Endothelial cell of umbilical vein (primary cell): ENCODE measurements at regions not wholly inside any gene's neighbourhood (a gene's known extent, or its start where the extent isn't known, plus 50 kb on each side); places are given as distances from the start of the nearest gene placed in this dataset.

ENCODE experiments used
- BruUV-seq: library from RNA; stranded (reverse); fragments of 400-500 nt; replicated peaks from 2 replicates; lab custom pipeline; 2021; lab: Mats Ljungman, UMichigan
- CTCF ChIA-PET: fragments of 300-600, 350-600 bp; sonication (Branson Sonifier 250); formaldehyde crosslinking; loops from one replicate; lab custom pipeline; 2021; ENCODE audit warnings: antibody characterized with exemption, inconsistent platforms; lab: Charles Lee
- POLR2A ChIA-PET: fragments of 300-600, 350-600 bp; sonication (Branson Sonifier 250); formaldehyde crosslinking; loops from one replicate; lab custom pipeline; 2021; ENCODE audit warnings: antibody characterized with exemption, inconsistent platforms; lab: Charles Lee
- DNase-seq: peaks from one replicate; pipeline ENCODE4 v3.0.0-alpha.2; 2011; ENCODE audit warnings: low read depth, low spot score
- FAIRE-seq: peaks from 2 replicates; lab custom pipeline; 2011; peaks lifted over from hg19 to GRCh38; lab: Jason Lieb, UNC
- H2AFZ ChIP-seq: 2 replicates; pipeline ENCODE4 v1.6.0; 2012; ENCODE audit warnings: low read depth, low read length, control low read depth, inconsistent platforms
- H3K27ac ChIP-seq: 2 replicates; pipeline ENCODE4 v1.5.1; 2011; ENCODE audit warnings: low read depth, mild to moderate bottlenecking, control low read depth, low read length, moderate library complexity; ENCODE audit not compliant: insufficient read depth
- H3K27me3 ChIP-seq, 2 experiments: 2 replicates each; pipeline versions ENCODE4 v1.6.0 to v1.6.1; 2011; ENCODE audit warnings: low read length in 2 of 2, mixed read lengths in 1 of 2; ENCODE audit not compliant: control insufficient read depth in 2 of 2, insufficient read depth in 2 of 2
- H3K36me3 ChIP-seq, 2 experiments: 2 replicates in 1 of 2; 3 replicates in 1 of 2; pipeline ENCODE4 v1.5.1; 2011; ENCODE audit warnings: low read length in 2 of 2, mild to moderate bottlenecking in 1 of 2, moderate library complexity in 1 of 2; ENCODE audit not compliant: control insufficient read depth in 2 of 2, insufficient read depth in 2 of 2; ENCODE audit errors: extremely low read depth in 1 of 2
- H3K4me1 ChIP-seq: 3 replicates; pipeline ENCODE4 v1.5.1; 2011; ENCODE audit warnings: mild to moderate bottlenecking, low read length; ENCODE audit not compliant: control insufficient read depth, insufficient read depth; ENCODE audit errors: extremely low read depth
- H3K4me2 ChIP-seq: 2 replicates; pipeline ENCODE4 v1.6.1; 2011; ENCODE audit warnings: low read length, control low read depth, mixed read lengths; ENCODE audit not compliant: insufficient read depth
- H3K4me3 ChIP-seq, 3 experiments: fragments of 200-600 bp in 1 of 3; sonication (generic), shearing (Covaris generic) in 1 of 3; replicated peaks in 1 of 3; 2 replicates each; pipeline ENCODE4 v1.5.1; 2011 to 2016; ENCODE audit warnings: control low read depth in 3 of 3, low read length in 3 of 3, mild to moderate bottlenecking in 2 of 3, inconsistent platforms in 1 of 3, low read depth in 1 of 3, moderate library complexity in 1 of 3; ENCODE audit not compliant: insufficient read depth in 1 of 3
- H3K79me2 ChIP-seq: 2 replicates; pipeline ENCODE4 v1.6.0; 2012; ENCODE audit warnings: low read length, inconsistent platforms; ENCODE audit not compliant: control insufficient read depth, insufficient read depth
- H3K9ac ChIP-seq: replicated peaks from 2 replicates; pipeline ENCODE3; 2011; ENCODE audit warnings: low read length, control low read depth; ENCODE audit not compliant: insufficient read depth; ENCODE audit errors: extremely low read depth
- H3K9me1 ChIP-seq: replicated peaks from 3 replicates; pipeline ENCODE4 v1.6.0; 2011; ENCODE audit warnings: mild to moderate bottlenecking, low read length; ENCODE audit not compliant: control insufficient read depth, insufficient read depth; ENCODE audit errors: extremely low read depth
- H3K9me3 ChIP-seq: replicated peaks from 2 replicates; pipeline ENCODE4 v1.5.1; 2012; ENCODE audit warnings: low read length, inconsistent platforms; ENCODE audit not compliant: control insufficient read depth, insufficient read depth
- H4K20me1 ChIP-seq: replicated peaks from 2 replicates; pipeline ENCODE3; 2011; ENCODE audit warnings: mild to moderate bottlenecking, low read length; ENCODE audit not compliant: control insufficient read depth, insufficient read depth; ENCODE audit errors: extremely low read depth
- CTCF ChIP-seq, 2 donors: IDR thresholded peaks; 1 replicate in 1 of 2; 2 replicates in 1 of 2; pipeline ENCODE4 v1.5.1; 2011; ENCODE audit warnings: low read length in 2 of 2, mild to moderate bottlenecking in 2 of 2, moderate library complexity in 2 of 2, control low read depth in 1 of 2, inconsistent platforms in 1 of 2, low read depth in 1 of 2; ENCODE audit not compliant: insufficient read depth in 1 of 2; ENCODE audit errors: extremely low read depth in 1 of 2
- EZH2 ChIP-seq: IDR thresholded peaks from 2 replicates; pipeline ENCODE4 v1.6.1; 2012; ENCODE audit warnings: borderline replicate concordance, low read depth, mild to moderate bottlenecking, moderate library complexity, low read length, inconsistent platforms; ENCODE audit not compliant: severe bottlenecking
- FOS ChIP-seq: IDR thresholded peaks from 2 replicates; pipeline ENCODE4 v1.6.1; 2011; ENCODE audit warnings: mild to moderate bottlenecking, low read length, moderate library complexity, borderline replicate concordance; ENCODE audit not compliant: insufficient read depth
- GATA2 ChIP-seq: IDR thresholded peaks from 2 replicates; pipeline ENCODE4 v1.7.0; 2011; ENCODE audit warnings: low read depth, mild to moderate bottlenecking, moderate library complexity, mixed read lengths, low read length; ENCODE audit not compliant: insufficient read length, insufficient read depth
- JUN ChIP-seq: IDR thresholded peaks from 2 replicates; pipeline ENCODE4 v1.6.1; 2011; ENCODE audit warnings: borderline replicate concordance, low read depth; ENCODE audit not compliant: insufficient read length, insufficient read depth
- MAX ChIP-seq: IDR thresholded peaks from 2 replicates; pipeline ENCODE4 v1.6.1; 2011; ENCODE audit not compliant: insufficient read depth, insufficient read length
- MYC ChIP-seq: IDR thresholded peaks from one replicate; pipeline ENCODE4 v1.6.1; 2011; ENCODE audit warnings: mild to moderate bottlenecking, low read depth, low read length
- POLR2A ChIP-seq: IDR thresholded peaks from 2 replicates; pipeline ENCODE4 v1.6.1; 2012; ENCODE audit warnings: low read depth, mild to moderate bottlenecking, control low read depth, low read length
- POLR2AphosphoS5 ChIP-seq: IDR thresholded peaks from 2 replicates; pipeline ENCODE4 v1.6.1; 2012; ENCODE audit warnings: low read depth, mild to moderate bottlenecking, control low read depth, low read length, moderate library complexity; ENCODE audit not compliant: insufficient read depth
- dilution Hi-C: fragments of 300-500 bp; cut with MboI; formaldehyde crosslinking; loops from one replicate; pipeline ENCODE4 v1.15.0; 2019; ENCODE audit warnings: low sequenced_read_pairs; ENCODE audit not compliant: extremely low pct_ligation_motif_present
- intact Hi-C: fragments of 100-400 bp; cut with micrococcal nuclease; formaldehyde crosslinking; loops from one replicate; pipeline ENCODE4 v1.10.0; 2022

DNA sequence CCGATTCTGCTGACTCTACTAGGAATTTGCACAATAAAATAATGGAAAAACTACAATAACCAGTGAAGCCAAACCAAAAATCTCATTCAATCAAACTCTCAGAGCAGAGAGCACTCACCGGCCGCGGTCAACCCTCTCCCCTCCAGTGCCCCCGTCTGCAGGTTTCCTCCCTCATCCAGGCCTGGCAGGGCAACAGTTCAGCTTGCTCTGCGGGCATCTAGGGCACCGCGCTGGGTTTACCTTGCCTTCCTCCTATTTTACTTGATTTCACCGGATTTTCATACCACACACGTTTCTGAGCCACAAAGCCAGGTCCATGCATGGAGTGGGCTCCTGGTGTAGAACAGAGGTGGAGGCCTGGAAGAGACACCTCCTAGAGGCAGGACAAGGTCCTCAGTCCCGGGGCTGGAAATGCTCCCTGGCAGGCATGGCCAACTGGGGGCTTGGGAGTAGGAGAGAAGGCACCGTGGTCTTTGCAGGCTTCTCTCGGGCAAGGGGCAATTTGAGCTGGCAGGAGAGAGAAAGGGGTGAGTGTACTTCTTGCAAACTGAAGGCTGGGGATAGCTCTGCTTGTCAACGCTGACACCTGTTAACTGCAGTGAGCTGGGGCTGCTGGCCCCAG lies 938.4 kb downstream of the BRD1 start:
- no peaks in the 10 kb centered on the region for H3K27me3 ChIP-seq
- H4K20me1 ChIP-seq: no peaks in the 10 kb centered on the region
- no TSS peak for BruUV-seq
- no peaks in the 10 kb centered on the region for H3K4me1 ChIP-seq
- H3K4me3 ChIP-seq: no peak overlapping the region
- dilution Hi-C loops (no loop called here), intact Hi-C loops (no loop called here)
- DNase-seq (no peak), FAIRE-seq (no peak)
- no peaks in the 10 kb centered on the region for H3K79me2 ChIP-seq
- ChIA-PET CTCF (no interaction called here), POLR2A (no interaction called here)
- no peak overlapping the region for H3K27ac ChIP-seq
- H2AFZ ChIP-seq: no peak overlapping the region
- no peak overlapping the region for H3K9ac ChIP-seq
- no peak overlapping the region for H3K4me2 ChIP-seq
- H3K9me3 ChIP-seq: peaks cover 15% of the 10 kb centered on the region
- TF ChIP-seq MYC: no peak
- no peak for TF ChIP-seq POLR2AphosphoS5
- no peak for TF ChIP-seq GATA2
- TF ChIP-seq FOS: no peak
- TF ChIP-seq CTCF (IDR thresholded peaks at IDR 0.05; ENCODE audit: extremely low read depth in 1 of 2, insufficient read depth in 1 of 2, low read depth in 1 of 2, low read length in 2 of 2): no peak
- no peak for TF ChIP-seq POLR2A
- TF ChIP-seq MAX: no peak
- no peak for TF ChIP-seq JUN
- no peak for TF ChIP-seq EZH2
- H3K9me1 ChIP-seq: no peaks in the 10 kb centered on the region
- H3K36me3 ChIP-seq: no peaks in the 10 kb centered on the region
